ENCODE measurements at regions not wholly inside any gene's neighbourhood (a gene's known extent, or its start where the extent isn't known, plus 50 kb on each side); places are given as distances from the start of the nearest gene placed in this dataset.

DNA sequence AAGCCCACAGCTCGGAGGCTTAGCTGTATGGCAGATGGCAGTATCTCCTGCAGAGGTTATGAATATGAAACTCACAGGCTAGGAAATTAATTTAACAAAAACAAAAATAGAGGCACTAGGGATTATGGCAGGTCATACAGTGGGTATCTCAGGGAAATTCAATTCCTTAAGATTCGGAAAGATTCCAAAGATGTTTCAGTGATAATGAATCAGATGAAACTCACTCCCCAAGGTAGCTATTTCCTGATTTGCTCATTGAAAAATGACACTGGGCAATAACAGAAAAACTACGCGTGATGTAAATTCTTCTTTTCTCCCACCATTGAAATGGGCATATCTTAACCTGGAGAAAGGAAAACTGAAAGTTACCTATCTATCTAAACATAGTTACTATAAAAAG lies 414.1 kb downstream of the STK39 start:
- H3K4me3 ChIP-seq (ENCODE audit: low read depth, low read length), result no peak overlapping the region
- no peak for TF ChIP-seq CTCF (IDR thresholded peaks at IDR 0.05; ENCODE audit: low read depth, low read length)

- no peak for TF ChIP-seq CTCF (IDR thresholded peaks at IDR 0.05; ENCODE audit: low read depth, low read length)
- H3K4me3 ChIP-seq (ENCODE audit: low read depth, low read length), result no peak overlapping the region
Measured at GRCh38 chr2:167832868-167833287, 414.5 kb downstream of the STK39 start.

GRCh38 chr2:167827352-167828097 lies 419.9 kb downstream of the STK39 start:
- TF ChIP-seq CTCF (IDR thresholded peaks at IDR 0.05; ENCODE audit: low read depth, low read length), result no peak
- H3K4me3 ChIP-seq (ENCODE audit: low read depth, low read length), result no peak overlapping the region

GRCh38 chr2:167826906-167827305 lies 420.5 kb downstream of the STK39 start:
- no peak for TF ChIP-seq CTCF (IDR thresholded peaks at IDR 0.05; ENCODE audit: low read depth, low read length)
- H3K4me3 ChIP-seq (ENCODE audit: low read depth, low read length), result no peak overlapping the region

DNA sequence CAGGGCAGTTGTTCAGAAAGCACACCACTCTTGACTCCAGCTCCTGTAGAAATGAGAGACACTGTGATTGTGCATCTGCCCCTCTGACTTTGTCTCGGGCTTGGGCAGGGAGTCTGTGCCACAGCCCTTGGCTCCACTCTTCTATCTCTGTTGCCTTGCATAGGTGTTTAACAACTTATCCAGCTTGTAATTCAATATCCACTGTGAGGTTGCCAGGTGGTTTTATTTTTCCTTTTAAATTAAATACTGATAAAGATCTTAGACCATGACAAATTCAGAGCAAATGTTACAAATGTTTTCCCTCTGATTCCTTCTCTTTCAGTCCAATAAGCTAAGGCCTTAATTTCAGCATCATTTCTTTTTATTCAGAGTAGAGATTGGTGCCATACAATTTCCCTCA lies 421.7 kb downstream of the STK39 start:
- TF ChIP-seq CTCF (IDR thresholded peaks at IDR 0.05; ENCODE audit: low read depth, low read length), result no peak
- no peak overlapping the region for H3K4me3 ChIP-seq (ENCODE audit: low read depth, low read length)

- TF ChIP-seq CTCF (IDR thresholded peaks at IDR 0.05; ENCODE audit: low read depth, low read length), result no peak
- H3K4me3 ChIP-seq (ENCODE audit: low read depth, low read length), result no peak overlapping the region
Measured at GRCh38 chr2:167822690-167823465, 424.5 kb downstream of the STK39 start.

DNA sequence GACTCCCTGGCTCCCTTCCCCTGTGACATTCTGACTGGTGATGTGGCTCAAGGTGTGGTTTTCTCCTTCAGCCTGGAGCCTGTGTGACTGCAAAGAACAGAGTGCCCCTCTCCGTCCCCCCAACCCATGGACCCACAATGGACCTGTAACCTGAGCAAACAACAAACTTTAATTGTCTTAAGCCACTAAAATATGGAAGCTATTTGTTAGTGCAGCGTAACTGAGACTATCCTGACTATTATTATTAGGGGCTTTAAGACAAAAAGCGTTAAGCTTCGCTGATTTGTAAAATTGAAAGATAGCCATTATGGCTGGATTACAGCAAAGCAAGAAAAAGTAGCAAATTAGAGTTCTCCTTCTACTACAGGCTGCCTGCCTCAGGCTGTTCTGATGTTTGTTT lies 426.9 kb downstream of the STK39 start:
- no peak overlapping the region for H3K4me3 ChIP-seq (ENCODE audit: low read depth, low read length)
- TF ChIP-seq CTCF (IDR thresholded peaks at IDR 0.05; ENCODE audit: low read depth, low read length), result no peak

Data from WI38 (cell line).